Endothelial cell of umbilical vein (primary cell): ENCODE measurements at regions not wholly inside any gene's neighbourhood (a gene's known extent, or its start where the extent isn't known, plus 50 kb on each side); places are given as distances from the start of the nearest gene placed in this dataset.

ENCODE experiments used
- BruUV-seq: library from RNA; stranded (reverse); fragments of 400-500 nt; replicated peaks from 2 replicates; lab custom pipeline; 2021; lab: Mats Ljungman, UMichigan
- CTCF ChIA-PET: fragments of 300-600, 350-600 bp; sonication (Branson Sonifier 250); formaldehyde crosslinking; loops from one replicate; lab custom pipeline; 2021; ENCODE audit warnings: antibody characterized with exemption, inconsistent platforms; lab: Charles Lee
- POLR2A ChIA-PET: fragments of 300-600, 350-600 bp; sonication (Branson Sonifier 250); formaldehyde crosslinking; loops from one replicate; lab custom pipeline; 2021; ENCODE audit warnings: antibody characterized with exemption, inconsistent platforms; lab: Charles Lee
- DNase-seq: peaks from one replicate; pipeline ENCODE4 v3.0.0-alpha.2; 2011; ENCODE audit warnings: low read depth, low spot score
- FAIRE-seq: peaks from 2 replicates; lab custom pipeline; 2011; peaks lifted over from hg19 to GRCh38; lab: Jason Lieb, UNC
- H2AFZ ChIP-seq: 2 replicates; pipeline ENCODE4 v1.6.0; 2012; ENCODE audit warnings: low read depth, low read length, control low read depth, inconsistent platforms
- H3K27ac ChIP-seq: 2 replicates; pipeline ENCODE4 v1.5.1; 2011; ENCODE audit warnings: low read depth, mild to moderate bottlenecking, control low read depth, low read length, moderate library complexity; ENCODE audit not compliant: insufficient read depth
- H3K27me3 ChIP-seq, 2 experiments: 2 replicates each; pipeline versions ENCODE4 v1.6.0 to v1.6.1; 2011; ENCODE audit warnings: low read length in 2 of 2, mixed read lengths in 1 of 2; ENCODE audit not compliant: control insufficient read depth in 2 of 2, insufficient read depth in 2 of 2
- H3K36me3 ChIP-seq, 2 experiments: 2 replicates in 1 of 2; 3 replicates in 1 of 2; pipeline ENCODE4 v1.5.1; 2011; ENCODE audit warnings: low read length in 2 of 2, mild to moderate bottlenecking in 1 of 2, moderate library complexity in 1 of 2; ENCODE audit not compliant: control insufficient read depth in 2 of 2, insufficient read depth in 2 of 2; ENCODE audit errors: extremely low read depth in 1 of 2
- H3K4me1 ChIP-seq: 3 replicates; pipeline ENCODE4 v1.5.1; 2011; ENCODE audit warnings: mild to moderate bottlenecking, low read length; ENCODE audit not compliant: control insufficient read depth, insufficient read depth; ENCODE audit errors: extremely low read depth
- H3K4me2 ChIP-seq: 2 replicates; pipeline ENCODE4 v1.6.1; 2011; ENCODE audit warnings: low read length, control low read depth, mixed read lengths; ENCODE audit not compliant: insufficient read depth
- H3K4me3 ChIP-seq, 3 experiments: fragments of 200-600 bp in 1 of 3; sonication (generic), shearing (Covaris generic) in 1 of 3; replicated peaks in 1 of 3; 2 replicates each; pipeline ENCODE4 v1.5.1; 2011 to 2016; ENCODE audit warnings: control low read depth in 3 of 3, low read length in 3 of 3, mild to moderate bottlenecking in 2 of 3, inconsistent platforms in 1 of 3, low read depth in 1 of 3, moderate library complexity in 1 of 3; ENCODE audit not compliant: insufficient read depth in 1 of 3
- H3K79me2 ChIP-seq: 2 replicates; pipeline ENCODE4 v1.6.0; 2012; ENCODE audit warnings: low read length, inconsistent platforms; ENCODE audit not compliant: control insufficient read depth, insufficient read depth
- H3K9ac ChIP-seq: replicated peaks from 2 replicates; pipeline ENCODE3; 2011; ENCODE audit warnings: low read length, control low read depth; ENCODE audit not compliant: insufficient read depth; ENCODE audit errors: extremely low read depth
- H3K9me1 ChIP-seq: replicated peaks from 3 replicates; pipeline ENCODE4 v1.6.0; 2011; ENCODE audit warnings: mild to moderate bottlenecking, low read length; ENCODE audit not compliant: control insufficient read depth, insufficient read depth; ENCODE audit errors: extremely low read depth
- H3K9me3 ChIP-seq: replicated peaks from 2 replicates; pipeline ENCODE4 v1.5.1; 2012; ENCODE audit warnings: low read length, inconsistent platforms; ENCODE audit not compliant: control insufficient read depth, insufficient read depth
- H4K20me1 ChIP-seq: replicated peaks from 2 replicates; pipeline ENCODE3; 2011; ENCODE audit warnings: mild to moderate bottlenecking, low read length; ENCODE audit not compliant: control insufficient read depth, insufficient read depth; ENCODE audit errors: extremely low read depth
- EZH2 ChIP-seq: IDR thresholded peaks from 2 replicates; pipeline ENCODE4 v1.6.1; 2012; ENCODE audit warnings: borderline replicate concordance, low read depth, mild to moderate bottlenecking, moderate library complexity, low read length, inconsistent platforms; ENCODE audit not compliant: severe bottlenecking
- FOS ChIP-seq: IDR thresholded peaks from 2 replicates; pipeline ENCODE4 v1.6.1; 2011; ENCODE audit warnings: mild to moderate bottlenecking, low read length, moderate library complexity, borderline replicate concordance; ENCODE audit not compliant: insufficient read depth
- GATA2 ChIP-seq: IDR thresholded peaks from 2 replicates; pipeline ENCODE4 v1.7.0; 2011; ENCODE audit warnings: low read depth, mild to moderate bottlenecking, moderate library complexity, mixed read lengths, low read length; ENCODE audit not compliant: insufficient read length, insufficient read depth
- JUN ChIP-seq: IDR thresholded peaks from 2 replicates; pipeline ENCODE4 v1.6.1; 2011; ENCODE audit warnings: borderline replicate concordance, low read depth; ENCODE audit not compliant: insufficient read length, insufficient read depth
- MYC ChIP-seq: IDR thresholded peaks from one replicate; pipeline ENCODE4 v1.6.1; 2011; ENCODE audit warnings: mild to moderate bottlenecking, low read depth, low read length
- POLR2A ChIP-seq: IDR thresholded peaks from 2 replicates; pipeline ENCODE4 v1.6.1; 2012; ENCODE audit warnings: low read depth, mild to moderate bottlenecking, control low read depth, low read length
- POLR2AphosphoS5 ChIP-seq: IDR thresholded peaks from 2 replicates; pipeline ENCODE4 v1.6.1; 2012; ENCODE audit warnings: low read depth, mild to moderate bottlenecking, control low read depth, low read length, moderate library complexity; ENCODE audit not compliant: insufficient read depth
- dilution Hi-C: fragments of 300-500 bp; cut with MboI; formaldehyde crosslinking; loops from one replicate; pipeline ENCODE4 v1.15.0; 2019; ENCODE audit warnings: low sequenced_read_pairs; ENCODE audit not compliant: extremely low pct_ligation_motif_present
- intact Hi-C: fragments of 100-400 bp; cut with micrococcal nuclease; formaldehyde crosslinking; loops from one replicate; pipeline ENCODE4 v1.10.0; 2022
- TF ChIP-seq, protein P1 (sequence below), 2 donors: IDR thresholded peaks; 1 replicate in 1 of 2; 2 replicates in 1 of 2; pipeline ENCODE4 v1.5.1; 2011; ENCODE audit warnings: low read length in 2 of 2, mild to moderate bottlenecking in 2 of 2, moderate library complexity in 2 of 2, control low read depth in 1 of 2, inconsistent platforms in 1 of 2, low read depth in 1 of 2; ENCODE audit not compliant: insufficient read depth in 1 of 2; ENCODE audit errors: extremely low read depth in 1 of 2
- TF ChIP-seq, protein P2 (sequence below): IDR thresholded peaks from 2 replicates; pipeline ENCODE4 v1.6.1; 2011; ENCODE audit not compliant: insufficient read depth, insufficient read length

DNA sequence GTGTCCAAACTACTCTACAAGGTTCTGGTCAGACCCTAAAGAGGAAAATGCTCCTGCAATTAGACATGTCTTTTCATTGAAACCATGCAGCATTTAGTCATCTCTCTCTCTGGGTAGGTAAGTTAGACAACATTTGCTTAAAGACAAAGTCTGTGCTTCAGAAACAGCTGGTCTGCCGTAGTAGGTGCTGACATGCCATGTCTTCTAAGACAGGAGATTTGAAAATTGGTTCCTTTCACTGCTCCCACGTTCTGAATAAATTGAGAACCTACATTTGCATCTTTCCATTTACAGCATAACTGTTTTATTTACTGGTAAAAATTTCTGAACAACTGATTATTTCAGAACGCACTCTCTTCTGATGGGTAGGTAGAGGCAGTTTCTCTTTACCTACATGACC lies 494.0 kb downstream of the EFNB2 start:
- dilution Hi-C loops (no loop called here), intact Hi-C loops (no loop called here)
- TF ChIP-seq FOS (no peak), MYC (no peak), EZH2 (no peak), POLR2AphosphoS5 (no peak), POLR2A (no peak), GATA2 (no peak), JUN (no peak)
- TF ChIP-seq, protein P1, sequence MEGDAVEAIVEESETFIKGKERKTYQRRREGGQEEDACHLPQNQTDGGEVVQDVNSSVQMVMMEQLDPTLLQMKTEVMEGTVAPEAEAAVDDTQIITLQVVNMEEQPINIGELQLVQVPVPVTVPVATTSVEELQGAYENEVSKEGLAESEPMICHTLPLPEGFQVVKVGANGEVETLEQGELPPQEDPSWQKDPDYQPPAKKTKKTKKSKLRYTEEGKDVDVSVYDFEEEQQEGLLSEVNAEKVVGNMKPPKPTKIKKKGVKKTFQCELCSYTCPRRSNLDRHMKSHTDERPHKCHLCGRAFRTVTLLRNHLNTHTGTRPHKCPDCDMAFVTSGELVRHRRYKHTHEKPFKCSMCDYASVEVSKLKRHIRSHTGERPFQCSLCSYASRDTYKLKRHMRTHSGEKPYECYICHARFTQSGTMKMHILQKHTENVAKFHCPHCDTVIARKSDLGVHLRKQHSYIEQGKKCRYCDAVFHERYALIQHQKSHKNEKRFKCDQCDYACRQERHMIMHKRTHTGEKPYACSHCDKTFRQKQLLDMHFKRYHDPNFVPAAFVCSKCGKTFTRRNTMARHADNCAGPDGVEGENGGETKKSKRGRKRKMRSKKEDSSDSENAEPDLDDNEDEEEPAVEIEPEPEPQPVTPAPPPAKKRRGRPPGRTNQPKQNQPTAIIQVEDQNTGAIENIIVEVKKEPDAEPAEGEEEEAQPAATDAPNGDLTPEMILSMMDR (IDR thresholded peaks at IDR 0.05; ENCODE audit: extremely low read depth in 1 of 2, insufficient read depth in 1 of 2, low read depth in 1 of 2, low read length in 2 of 2): no peak
- TF ChIP-seq, protein P2, sequence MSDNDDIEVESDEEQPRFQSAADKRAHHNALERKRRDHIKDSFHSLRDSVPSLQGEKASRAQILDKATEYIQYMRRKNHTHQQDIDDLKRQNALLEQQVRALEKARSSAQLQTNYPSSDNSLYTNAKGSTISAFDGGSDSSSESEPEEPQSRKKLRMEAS: no peak
- no peaks in the 10 kb centered on the region for H4K20me1 ChIP-seq
- H3K9me1 ChIP-seq: no peaks in the 10 kb centered on the region
- no peaks in the 10 kb centered on the region for H3K79me2 ChIP-seq
- no peaks in the 10 kb centered on the region for H3K9me3 ChIP-seq
- H3K27ac ChIP-seq: no peak overlapping the region
- H3K36me3 ChIP-seq: no peaks in the 10 kb centered on the region
- ChIA-PET POLR2A (no interaction called here), CTCF (no interaction called here)
- BruUV-seq: no TSS peak
- no peak overlapping the region for H3K9ac ChIP-seq
- DNase-seq: no peak
- FAIRE-seq: no peak
- H3K4me1 ChIP-seq: no peaks in the 10 kb centered on the region
- no peak overlapping the region for H2AFZ ChIP-seq
- no peaks in the 10 kb centered on the region for H3K27me3 ChIP-seq
- no peak overlapping the region for H3K4me2 ChIP-seq
- H3K4me3 ChIP-seq: no peak overlapping the region
